ENCODE measurements at regions not wholly inside any gene's neighbourhood (a gene's known extent, or its start where the extent isn't known, plus 50 kb on each side); places are given as distances from the start of the nearest gene placed in this dataset.

GRCh38 chr2:199707593-199708185, 143.3 kb downstream of the FTCDNL1 start:
- no peak for ATAC-seq (ENCODE audit: insufficient number of reproducible peaks, low FRiP score, low read depth)
- no peaks in the 10 kb centered on the region for H3K27me3 ChIP-seq (replicated peaks; ENCODE audit: insufficient read depth)
- no peak for TF ChIP-seq CTCF (IDR thresholded peaks at IDR 0.05)
- H3K4me3 ChIP-seq: no peak overlapping the region
- no peak overlapping the region for H3K27ac ChIP-seq
- H3K36me3 ChIP-seq: no peaks in the 10 kb centered on the region
- no peaks in the 10 kb centered on the region for H3K9me3 ChIP-seq
- DNase-seq (ENCODE audit: low spot score): no peak
- no peaks in the 10 kb centered on the region for H3K4me1 ChIP-seq (ENCODE audit: control insufficient read depth in 1 of 2, low read depth in 2 of 2)

GRCh38 chr2:199705538-199705937, 145.5 kb downstream of the FTCDNL1 start:
- H3K27ac ChIP-seq: no peak overlapping the region
- no peaks in the 10 kb centered on the region for H3K27me3 ChIP-seq (replicated peaks; ENCODE audit: insufficient read depth)
- TF ChIP-seq CTCF (IDR thresholded peaks at IDR 0.05): no peak
- H3K4me1 ChIP-seq (ENCODE audit: control insufficient read depth in 1 of 2, low read depth in 2 of 2): no peaks in the 10 kb centered on the region
- H3K4me3 ChIP-seq: no peak overlapping the region
- H3K9me3 ChIP-seq: no peaks in the 10 kb centered on the region
- DNase-seq (ENCODE audit: low spot score): no peak
- no peaks in the 10 kb centered on the region for H3K36me3 ChIP-seq
- ATAC-seq (ENCODE audit: insufficient number of reproducible peaks, low FRiP score, low read depth): no peak

GRCh38 chr2:199704358-199705238, 146.4 kb downstream of the FTCDNL1 start:
- DNase-seq (ENCODE audit: low spot score): no peak
- Histone ChIP-seq H3K9me3 (no peaks in the 10 kb centered on the region), H3K27me3 (replicated peaks; ENCODE audit: insufficient read depth) (no peaks in the 10 kb centered on the region), H3K4me1 (ENCODE audit: control insufficient read depth in 1 of 2, low read depth in 2 of 2) (no peaks in the 10 kb centered on the region), H3K27ac (no peak overlapping the region), H3K36me3 (no peaks in the 10 kb centered on the region), H3K4me3 (no peak overlapping the region)
- no peak for ATAC-seq (ENCODE audit: insufficient number of reproducible peaks, low FRiP score, low read depth)
- TF ChIP-seq CTCF (IDR thresholded peaks at IDR 0.05): no peak

- ATAC-seq (ENCODE audit: insufficient number of reproducible peaks, low FRiP score, low read depth) (no peak), DNase-seq (ENCODE audit: low spot score) (no peak)
- no peaks in the 10 kb centered on the region for H3K27me3 ChIP-seq (replicated peaks; ENCODE audit: insufficient read depth)
- H3K27ac ChIP-seq: no peak overlapping the region
- no peaks in the 10 kb centered on the region for H3K9me3 ChIP-seq
- H3K4me3 ChIP-seq: no peak overlapping the region
- no peaks in the 10 kb centered on the region for H3K36me3 ChIP-seq
- no peak for TF ChIP-seq CTCF (IDR thresholded peaks at IDR 0.05)
- no peaks in the 10 kb centered on the region for H3K4me1 ChIP-seq (ENCODE audit: control insufficient read depth in 1 of 2, low read depth in 2 of 2)
Measured at GRCh38 chr2:199703199-199703598, 147.8 kb downstream of the FTCDNL1 start.

- Histone ChIP-seq H3K27me3 (replicated peaks; ENCODE audit: insufficient read depth) (no peaks in the 10 kb centered on the region), H3K9me3 (no peaks in the 10 kb centered on the region), H3K36me3 (no peaks in the 10 kb centered on the region), H3K4me1 (ENCODE audit: control insufficient read depth in 1 of 2, low read depth in 2 of 2) (no peaks in the 10 kb centered on the region), H3K27ac (no peak overlapping the region), H3K4me3 (no peak overlapping the region)
- no peak for TF ChIP-seq CTCF (IDR thresholded peaks at IDR 0.05)
- DNase-seq (ENCODE audit: low spot score) (no peak), ATAC-seq (ENCODE audit: insufficient number of reproducible peaks, low FRiP score, low read depth) (no peak)
Measured at GRCh38 chr2:199697469-199697868, 153.5 kb downstream of the FTCDNL1 start.

Measured in thoracic aorta (tissue), 2 donors.